HCT116 (cell line): ENCODE measurements at regions not wholly inside any gene's neighbourhood (a gene's known extent, or its start where the extent isn't known, plus 50 kb on each side); places are given as distances from the start of the nearest gene placed in this dataset.

Source experiments
- CTCF ChIP-seq, 3 experiments: fragments of 200-600 bp in 1 of 3; sonication (generic) in 1 of 3; IDR thresholded peaks in 2 of 3; conservative IDR thresholded peaks in 1 of 3; 2 replicates each; pipeline ENCODE4 v1.5.1; 2012 to 2017; ENCODE audit warnings: low read depth in 2 of 3, low read length in 2 of 3, antibody characterized with exemption in 1 of 3, borderline replicate concordance in 1 of 3, control low read depth in 1 of 3, mild to moderate bottlenecking in 1 of 3, mixed read lengths in 1 of 3, mixed run types in 1 of 3, moderate library complexity in 1 of 3; ENCODE audit not compliant: insufficient read depth in 1 of 3
- EZH2 ChIP-seq: fragments of 200-600 bp; sonication (generic); IDR thresholded peaks from 2 replicates; pipeline ENCODE4 v1.6.1; 2017; ENCODE audit warnings: antibody characterized with exemption, mixed run types
- JUND ChIP-seq: IDR thresholded peaks from 2 replicates; pipeline ENCODE4 v1.6.1; 2012
- MAX ChIP-seq: IDR thresholded peaks from 2 replicates; pipeline ENCODE4 v1.6.1; 2012
- POLR2A ChIP-seq: IDR thresholded peaks from 2 replicates; pipeline ENCODE4 v1.7.0; 2011; ENCODE audit warnings: borderline replicate concordance; ENCODE audit not compliant: insufficient read depth, insufficient read length; ENCODE audit errors: extremely low read depth
- RAD21 ChIP-seq: IDR thresholded peaks from 2 replicates; pipeline ENCODE4 v1.6.1; 2012; ENCODE audit warnings: low read depth, mild to moderate bottlenecking

GRCh38 chr20:12687476-12687875 lies 321.3 kb upstream of the SPTLC3 start:
- TF ChIP-seq POLR2A: no peak
- TF ChIP-seq RAD21: no peak
- TF ChIP-seq JUND: no peak
- TF ChIP-seq CTCF (IDR thresholded peaks at IDR 0.05 in 2 of 3, conservative IDR thresholded peaks at IDR 0.05 in 1 of 3; ENCODE audit: borderline replicate concordance in 1 of 3, insufficient read depth in 1 of 3, low read depth in 2 of 3, low read length in 2 of 3): no peak
- TF ChIP-seq EZH2: no peak
- no peak for TF ChIP-seq MAX
